GM18909 (cell line): ENCODE measurements at regions not wholly inside any gene's neighbourhood (a gene's known extent, or its start where the extent isn't known, plus 50 kb on each side); places are given as distances from the start of the nearest gene placed in this dataset.
"Not testable (repeated sequence)": the region's sequence is repeated elsewhere in the genome, so short reads cannot be mapped to it uniquely, and the experiment has no call there.

Experiments used
- ATAC-seq: cut with Tn5 transposase; IDR thresholded peaks from one replicate; pipeline ENCODE4 v1.9.1; 2021; ENCODE audit warnings: mild to moderate bottlenecking; ENCODE audit not compliant: unreplicated experiment, poor library complexity

DNA sequence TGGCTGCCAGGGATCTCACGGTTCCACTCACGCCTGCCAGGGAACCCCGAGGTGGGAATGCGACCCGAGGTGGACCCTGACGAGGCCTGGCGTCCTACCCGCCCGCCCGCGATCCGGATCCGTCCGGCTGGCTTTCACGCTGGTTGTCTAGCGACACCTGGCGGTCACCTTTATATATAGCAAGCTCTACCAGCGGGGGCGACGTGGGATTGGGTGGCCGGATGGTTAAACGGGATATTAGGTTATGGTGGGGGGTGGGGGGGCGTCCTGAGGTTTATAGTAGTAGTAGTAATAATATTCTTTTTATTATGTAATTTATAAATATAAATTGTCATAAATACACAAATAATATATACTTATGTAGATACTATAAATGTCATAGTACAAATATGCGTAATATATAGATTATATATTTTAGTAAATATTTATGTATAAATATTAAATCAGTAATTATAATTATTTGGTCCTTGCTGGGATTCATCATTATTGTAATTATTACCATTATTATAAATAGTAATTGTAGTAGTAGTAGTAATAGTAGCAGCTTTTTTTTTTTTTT, 136.9 kb downstream of the KCNJ12 start:
- no peak for ATAC-seq

DNA sequence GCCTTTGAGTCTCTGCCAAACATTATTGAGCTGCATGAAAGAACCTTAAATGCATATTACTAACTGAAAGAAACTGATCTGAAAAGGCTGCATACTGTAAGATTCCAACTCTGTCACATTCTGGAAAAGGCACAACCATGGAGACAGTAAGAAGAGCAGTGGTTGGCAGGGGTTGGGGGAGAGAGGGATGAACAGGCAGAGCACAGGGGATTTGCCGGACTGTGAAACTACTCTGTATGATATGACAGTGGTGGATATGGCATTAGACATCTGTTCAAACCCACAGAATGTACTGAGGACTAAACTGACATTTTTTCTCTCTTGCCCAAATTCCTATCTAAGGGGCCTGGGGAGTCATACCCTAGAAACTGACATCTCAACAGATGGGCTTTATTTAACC, 138.4 kb downstream of the KCNJ12 start:
- not testable (repeated sequence) for ATAC-seq

DNA sequence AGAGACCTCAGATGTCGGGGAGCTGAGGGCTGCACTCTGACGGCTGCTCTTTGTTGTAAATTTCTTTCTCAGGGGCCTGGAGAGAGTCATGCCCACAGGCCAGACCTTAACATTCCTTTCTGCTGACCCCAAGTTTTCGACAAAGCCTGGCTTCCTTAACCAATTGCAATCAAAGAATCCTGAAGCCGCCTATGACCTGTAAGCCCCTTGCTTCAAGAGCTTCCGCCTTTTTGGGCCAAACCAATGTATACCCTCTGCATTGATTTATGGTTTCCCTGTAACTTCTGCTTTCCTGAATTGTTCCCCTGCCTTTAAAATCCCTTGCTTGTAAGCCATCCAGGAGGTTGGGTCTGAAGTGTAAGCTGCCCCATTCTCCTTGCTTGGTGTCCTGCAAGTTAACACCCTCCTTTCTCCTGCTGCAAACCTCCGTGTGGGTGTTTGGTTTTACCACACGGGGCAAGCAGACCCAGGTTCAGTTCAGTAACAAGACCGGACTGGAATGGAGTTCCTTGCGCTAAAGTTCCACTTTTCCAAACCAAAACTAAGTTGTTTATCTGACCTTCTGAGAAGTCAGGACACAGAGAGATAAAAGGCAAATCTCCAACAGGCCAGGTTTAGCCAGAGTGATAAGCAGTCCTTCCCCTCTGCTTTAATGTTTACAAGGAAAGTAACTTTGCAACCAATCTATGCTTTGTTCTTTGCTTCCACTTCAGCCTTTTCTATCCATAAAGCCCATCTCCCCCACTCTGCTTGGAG, 141.6 kb downstream of the KCNJ12 start:
- no peak for ATAC-seq

DNA sequence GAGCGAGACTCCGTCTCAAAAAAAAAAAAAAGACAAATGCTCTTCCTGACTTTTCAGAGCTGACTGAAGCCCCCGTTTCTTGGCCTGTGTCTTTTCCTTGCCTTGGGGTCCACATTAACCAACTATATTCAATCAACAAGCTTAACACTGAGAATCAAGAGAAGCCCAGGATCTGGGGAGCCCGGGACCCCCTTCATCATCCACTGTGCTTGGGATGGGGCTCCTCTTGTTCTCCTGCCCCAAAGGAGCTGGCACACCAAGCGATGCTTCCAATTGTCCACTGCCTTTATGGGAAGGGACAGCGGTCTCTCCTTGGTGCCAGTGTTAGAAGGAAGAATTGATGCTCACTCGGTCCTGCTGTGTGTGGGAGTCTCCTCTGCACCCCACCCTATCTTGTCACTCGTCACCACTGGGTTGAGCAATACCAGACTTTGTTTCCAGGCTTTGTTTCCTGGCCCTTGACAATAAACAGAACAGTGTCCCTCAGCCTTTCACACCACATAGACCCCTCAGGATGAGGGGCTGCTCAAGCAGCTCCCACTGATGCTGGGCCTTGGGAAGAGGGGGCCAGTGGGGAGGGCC, 146.7 kb downstream of the KCNJ12 start:
- ATAC-seq = no peak

DNA sequence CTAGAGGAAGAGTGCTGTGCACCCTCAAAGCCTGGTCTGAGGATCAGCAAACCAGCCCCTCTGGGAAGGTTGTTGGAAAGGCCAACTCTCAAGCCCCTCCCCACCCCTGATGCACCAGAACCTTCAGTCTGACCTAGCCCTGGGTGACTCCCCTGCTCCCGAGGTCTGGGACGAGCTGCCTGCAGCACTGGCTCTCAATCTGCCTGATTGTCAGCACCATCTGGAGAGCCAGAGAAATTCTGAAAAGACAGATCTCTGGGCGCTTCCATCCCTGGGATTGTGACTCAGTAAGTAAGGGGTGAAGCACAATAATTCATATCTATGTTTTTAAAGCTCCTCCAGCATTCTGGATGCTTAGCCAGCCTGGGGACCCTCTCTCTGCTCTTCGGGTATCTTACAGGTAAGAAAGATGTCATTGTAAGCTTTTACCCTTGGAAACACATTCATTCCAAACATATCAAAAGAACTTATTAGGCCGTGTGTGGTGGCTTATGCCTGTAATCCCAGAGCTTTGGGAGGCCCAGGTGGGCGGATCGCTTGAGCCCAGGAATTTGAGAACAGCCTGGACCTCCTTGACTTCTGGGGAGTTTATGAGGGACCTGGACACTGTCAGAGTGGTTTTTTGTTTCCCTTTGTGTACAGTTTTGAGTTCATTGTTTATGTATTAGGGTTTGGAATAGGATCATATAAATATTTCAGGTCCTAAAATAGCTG, 147.5 kb downstream of the KCNJ12 start:
- ATAC-seq = no peak

DNA sequence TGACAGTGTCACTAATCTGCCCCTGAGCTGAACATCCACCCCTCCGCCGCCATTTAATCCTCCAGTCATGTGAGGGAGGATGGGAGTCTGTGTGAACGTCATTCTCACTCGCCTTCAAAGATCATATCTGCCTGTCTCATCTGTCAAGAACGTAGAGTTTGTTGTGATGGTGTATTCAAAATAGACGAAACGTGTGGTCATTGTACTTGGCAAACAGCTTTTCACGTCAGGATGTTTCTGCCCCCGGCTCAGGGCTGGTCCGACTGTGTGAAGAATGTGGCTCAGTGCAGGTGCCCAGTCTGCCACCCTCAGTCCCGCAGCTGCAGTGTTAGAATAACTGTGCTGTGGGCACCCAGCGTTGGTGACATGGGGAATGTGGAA, 148.0 kb downstream of the KCNJ12 start:
- no peak for ATAC-seq

DNA sequence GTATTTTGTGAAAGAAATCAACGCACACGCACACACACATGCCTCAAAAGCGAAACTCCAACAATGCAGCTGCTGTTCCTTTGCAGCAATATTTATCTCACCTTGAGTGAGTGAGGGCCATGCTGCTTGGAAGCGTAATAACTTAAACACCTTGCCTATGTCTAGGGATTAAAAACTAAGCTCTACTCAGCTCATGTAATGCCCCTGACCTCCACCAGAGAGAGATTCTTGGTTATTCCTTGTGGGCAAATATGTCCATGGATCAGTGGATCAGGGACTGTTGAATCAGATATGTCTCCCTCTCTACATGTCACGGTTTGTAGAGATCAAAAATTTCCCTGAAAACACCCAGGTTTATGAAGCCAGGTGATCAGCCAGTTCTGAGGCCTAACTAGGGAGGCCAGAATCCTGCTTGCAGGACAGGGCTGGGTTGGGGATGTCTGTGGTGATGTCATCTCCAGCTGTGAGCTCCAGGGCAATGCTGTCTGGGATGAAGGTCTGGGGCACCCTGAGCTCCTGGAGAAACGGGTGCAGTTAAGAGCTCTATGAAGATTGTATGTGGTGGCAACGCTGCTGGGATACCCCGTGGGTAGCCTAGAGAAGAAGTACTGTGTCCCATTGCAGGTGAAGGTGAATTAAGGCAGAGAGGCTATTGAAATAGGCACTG, 149.4 kb downstream of the KCNJ12 start:
- no peak for ATAC-seq

DNA sequence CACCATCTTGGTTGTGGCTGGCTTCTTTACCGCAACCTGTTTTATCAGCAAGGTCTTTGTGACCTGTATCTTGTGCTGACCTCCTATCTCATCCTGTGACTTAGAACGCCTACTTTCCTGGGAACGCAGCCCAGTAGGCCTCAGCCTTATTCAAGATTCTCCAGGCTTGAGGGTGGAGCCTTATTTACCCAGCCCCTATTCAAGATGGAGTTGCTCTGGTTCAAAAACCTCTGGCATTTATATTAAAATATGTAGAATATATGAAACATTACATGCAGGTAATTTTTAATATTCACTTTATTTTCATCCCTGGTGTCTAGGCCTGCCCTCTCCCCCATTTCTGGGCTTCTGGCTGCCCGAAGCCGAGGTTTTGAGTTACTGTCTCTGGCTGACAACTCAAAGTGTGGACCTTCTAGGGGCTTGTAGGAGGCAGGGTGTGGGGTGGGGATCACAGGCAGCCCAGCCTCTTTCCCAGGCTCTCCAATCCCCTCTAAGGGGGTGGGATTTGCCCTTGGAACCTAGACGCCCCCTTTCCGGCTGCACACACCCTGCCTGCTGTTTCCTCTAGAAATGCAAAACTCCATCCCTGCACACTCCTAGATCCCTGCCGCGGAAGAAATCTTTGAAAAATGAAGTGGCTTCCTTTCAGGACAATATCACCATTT, 152.0 kb downstream of the KCNJ12 start:
- no peak for ATAC-seq

DNA sequence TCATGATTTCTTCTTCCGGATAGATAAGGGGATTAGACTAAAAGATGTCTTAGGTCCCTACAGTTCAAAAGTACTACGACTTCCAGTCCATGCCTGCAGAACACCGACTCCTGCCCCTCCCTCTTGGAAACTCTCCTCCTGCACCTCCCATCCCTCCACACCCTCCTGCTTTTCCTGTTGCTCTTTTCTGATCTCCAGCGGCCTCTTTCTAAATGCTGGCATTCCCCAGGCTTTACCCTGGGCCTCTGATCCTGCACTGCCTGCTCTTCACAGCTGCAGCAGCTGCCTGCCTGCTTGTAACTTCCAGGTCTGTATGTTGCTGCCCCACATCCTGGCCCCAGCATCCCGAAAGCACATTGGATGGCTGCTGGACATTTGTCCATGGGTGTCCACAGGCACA, 154.2 kb downstream of the KCNJ12 start:
- ATAC-seq = no peak

DNA sequence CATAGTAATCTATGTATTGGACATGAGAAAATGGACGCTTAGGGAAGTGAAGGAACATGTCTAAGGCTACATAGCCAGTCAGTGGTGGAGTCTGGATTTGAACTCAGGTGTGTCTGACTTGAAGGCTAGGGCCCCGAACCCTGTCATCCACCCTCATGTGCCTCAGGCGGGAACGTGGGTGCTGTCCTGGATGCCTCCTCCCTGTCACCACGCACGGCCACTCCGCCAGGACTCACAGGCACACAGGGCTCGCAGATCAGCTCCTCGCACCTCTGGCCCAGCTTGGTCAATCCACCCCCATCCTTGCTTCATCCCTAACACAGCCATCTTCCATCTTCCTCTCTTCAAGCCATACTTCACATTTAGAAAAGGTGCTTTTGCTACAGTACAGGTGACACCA, 154.7 kb downstream of the KCNJ12 start:
- no peak for ATAC-seq

DNA sequence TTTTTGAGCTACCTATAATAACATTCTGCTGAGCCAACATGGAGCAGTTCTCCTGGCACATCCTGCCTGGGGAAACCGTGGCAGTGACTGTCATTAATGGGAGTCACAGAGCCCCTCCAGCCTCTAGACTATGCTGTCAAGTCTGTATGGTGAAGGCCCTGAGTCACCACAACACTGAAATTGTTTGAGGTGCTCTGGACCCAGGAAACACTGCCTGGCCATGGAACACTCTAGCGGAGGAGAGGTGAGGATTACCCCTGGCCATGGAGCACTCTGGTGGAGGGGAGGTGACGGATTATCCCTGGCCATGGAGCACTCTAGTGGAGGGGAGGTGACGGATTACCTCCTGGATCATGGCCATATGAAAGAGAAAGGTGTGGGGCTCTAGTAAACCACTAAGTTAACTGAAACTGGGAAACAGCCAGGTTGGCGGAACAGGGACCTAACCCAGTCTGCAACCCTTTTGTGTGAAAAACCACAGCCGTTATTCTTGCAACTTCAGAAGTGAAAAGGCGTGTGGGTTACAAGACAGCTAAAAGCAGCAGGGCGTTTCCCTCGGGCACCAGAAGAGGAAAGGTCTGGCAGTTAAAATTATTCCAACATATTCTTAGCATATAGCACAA, 156.7 kb downstream of the KCNJ12 start:
- no peak for ATAC-seq

DNA sequence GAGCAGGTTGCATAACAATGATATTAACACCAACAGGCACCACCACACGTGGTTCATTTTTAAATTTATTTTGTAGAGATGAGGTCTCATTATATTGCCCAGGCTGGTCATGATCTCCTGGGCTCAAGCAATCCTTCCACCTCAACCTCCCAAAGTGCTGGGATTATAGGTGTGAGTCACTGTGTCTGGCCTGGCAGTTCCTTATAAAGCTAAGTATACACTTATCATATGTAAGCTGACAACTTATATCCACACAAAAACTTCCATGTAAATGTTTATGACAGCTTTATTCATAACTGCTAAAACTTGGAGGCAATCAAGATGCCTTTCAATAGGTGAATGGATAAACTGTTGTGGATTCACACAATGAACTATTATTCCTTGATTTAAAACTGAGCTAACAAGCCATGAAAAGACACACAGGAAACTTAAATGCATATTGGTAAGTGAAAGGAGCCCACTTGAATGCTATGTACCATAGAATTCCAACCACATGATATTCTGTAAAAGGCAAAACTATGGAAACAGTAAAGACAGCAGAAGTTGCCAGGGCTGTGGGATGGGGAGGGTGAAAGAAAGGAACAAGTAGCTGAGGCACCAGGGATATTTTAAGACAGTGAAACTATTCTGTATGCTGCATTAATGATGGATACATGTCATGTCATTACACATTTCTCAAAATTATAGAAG, 156.5 kb upstream of the KCNJ18 start:
- no peak for ATAC-seq

DNA sequence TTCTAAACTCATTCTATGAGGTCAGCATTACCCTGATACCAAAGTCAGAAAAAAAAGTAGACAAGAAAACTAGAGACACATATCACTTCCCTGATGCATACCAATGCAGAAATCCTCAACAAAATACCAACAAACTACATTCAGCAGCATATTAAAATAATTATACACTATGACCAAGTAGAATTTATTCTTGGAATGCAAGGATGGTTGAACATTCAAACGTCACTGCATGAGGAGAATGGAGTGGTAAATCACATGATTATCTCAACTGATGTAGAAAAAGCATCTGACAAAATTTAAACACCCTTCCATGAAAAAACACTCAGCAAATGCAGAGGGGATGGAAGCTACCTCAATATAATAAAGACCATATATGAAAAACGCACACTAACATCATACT, 155.0 kb upstream of the KCNJ18 start:
- no peak for ATAC-seq

DNA sequence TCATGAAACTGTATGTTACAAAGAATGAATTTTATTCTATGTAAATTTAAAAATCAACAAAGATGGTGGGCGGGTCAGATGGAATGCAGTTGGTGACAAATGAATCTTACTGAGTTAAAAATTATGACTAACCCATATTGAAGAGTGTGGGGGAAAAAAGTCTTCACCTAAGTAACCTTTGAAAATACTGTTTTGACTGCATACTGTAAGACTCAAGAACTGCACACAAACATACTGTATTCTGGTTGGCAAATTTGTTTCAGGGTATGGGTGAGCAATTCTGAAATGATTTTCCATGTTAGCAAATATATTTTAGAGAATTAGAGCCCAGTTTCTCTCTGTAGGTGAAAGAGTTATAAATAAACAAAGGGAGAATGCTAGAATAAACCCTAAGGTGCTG, 153.7 kb upstream of the KCNJ18 start:
- ATAC-seq = no peak

DNA sequence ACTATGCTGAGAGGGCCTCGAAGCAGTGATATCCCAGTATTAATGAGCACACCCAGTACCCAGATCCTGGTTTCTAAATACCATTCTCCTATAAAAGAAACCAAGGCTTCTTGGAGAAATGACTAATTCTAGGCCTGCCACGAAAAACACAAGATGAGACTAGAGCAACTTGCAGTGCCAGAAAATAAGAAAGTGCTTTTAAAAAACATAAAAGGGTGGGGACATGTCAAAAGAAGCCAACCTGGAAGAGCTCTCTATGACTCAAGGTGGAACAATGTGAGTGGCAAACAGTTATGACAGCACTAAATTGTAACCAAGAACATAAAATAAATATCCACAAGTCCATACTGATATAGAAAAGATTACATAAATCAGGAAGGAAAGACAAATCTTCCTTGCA, 153.2 kb upstream of the KCNJ18 start:
- no peak for ATAC-seq

DNA sequence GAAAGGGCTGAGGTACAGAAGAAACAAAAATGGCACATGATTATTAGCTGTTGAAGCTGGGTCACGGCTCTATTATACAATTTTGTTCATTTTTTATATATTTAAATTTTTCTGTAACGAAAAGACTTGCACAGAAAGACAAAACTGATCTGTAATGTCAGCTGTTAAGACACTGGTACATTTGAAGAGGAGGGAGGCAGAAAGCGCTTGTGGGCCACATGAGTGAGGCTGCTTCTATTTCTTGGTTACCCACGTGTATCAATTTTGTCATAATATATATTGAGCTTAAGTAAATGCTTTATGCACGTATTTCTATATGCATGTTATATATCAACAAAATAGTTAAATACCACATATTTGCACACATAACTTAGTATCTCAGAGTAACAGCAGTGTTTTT, 151.8 kb upstream of the KCNJ18 start:
- no peak for ATAC-seq

DNA sequence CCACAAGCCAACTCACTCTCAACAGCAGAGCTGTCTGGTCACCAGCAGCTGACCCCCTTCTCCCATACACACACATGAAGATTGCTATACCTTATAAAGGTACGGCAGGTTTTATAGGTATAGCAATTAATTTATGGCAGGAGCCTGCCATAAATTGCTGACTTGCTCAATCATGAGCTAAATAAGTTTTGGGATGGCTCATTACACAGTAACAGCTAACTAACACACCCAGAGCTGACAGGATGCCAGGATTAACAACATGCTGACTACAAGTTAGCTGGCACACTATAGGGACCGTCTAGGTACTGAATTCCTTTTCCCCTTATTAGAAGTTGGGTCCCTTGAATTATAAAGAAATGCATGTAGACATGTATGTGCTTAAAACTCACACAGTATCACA, 150.3 kb upstream of the KCNJ18 start:
- ATAC-seq = no peak

DNA sequence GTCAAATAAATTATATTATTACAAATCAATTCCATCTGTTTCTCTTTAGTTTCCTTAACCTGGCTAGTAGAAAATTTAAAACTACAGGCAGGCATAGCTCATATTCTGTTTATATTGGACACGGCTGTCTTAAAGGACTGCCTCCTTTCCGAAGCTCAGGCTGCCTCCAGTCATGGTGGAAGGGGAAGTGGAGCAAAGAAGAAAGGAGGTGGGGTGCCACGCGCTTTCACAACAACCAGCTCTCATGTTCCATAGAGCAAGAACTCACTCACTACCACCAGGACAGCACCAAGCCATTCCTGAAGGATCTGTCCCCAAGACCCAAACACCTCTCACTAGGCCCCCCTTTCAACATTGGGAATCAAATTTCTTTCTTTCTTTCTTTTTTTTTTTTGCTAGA, 149.3 kb upstream of the KCNJ18 start:
- ATAC-seq = no peak

DNA sequence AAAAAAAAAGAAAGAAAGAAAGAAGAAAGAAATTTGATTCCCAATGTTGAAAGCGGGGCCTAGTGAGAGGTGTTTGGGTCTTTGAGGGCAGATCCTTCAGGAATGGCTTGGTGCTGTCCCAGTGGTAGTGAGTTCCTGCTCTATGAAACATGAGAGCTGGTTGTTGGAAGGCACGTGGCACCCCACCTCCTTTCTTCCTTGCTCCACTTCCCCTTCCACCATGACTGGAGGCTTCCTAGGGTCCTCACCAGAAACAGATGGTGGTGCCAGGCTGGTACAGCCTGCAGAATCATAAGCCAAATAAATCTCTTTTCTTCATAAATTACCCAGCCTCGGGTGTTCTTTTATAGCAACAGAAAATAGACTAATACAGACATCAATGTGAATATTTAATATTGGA, 147.3 kb upstream of the KCNJ18 start:
- ATAC-seq = no peak
